H1 (cell line): ENCODE measurements at regions not wholly inside any gene's neighbourhood (a gene's known extent, or its start where the extent isn't known, plus 50 kb on each side); places are given as distances from the start of the nearest gene placed in this dataset.

Experiments
- CTCF ChIA-PET: fragments of 300-600 bp; sonication (Branson Sonifier 250); formaldehyde crosslinking; loops from one replicate; lab custom pipeline; 2021; ENCODE audit not compliant: partially characterized antibody; lab: Charles Lee
- POLR2A ChIA-PET: fragments of 300-600 bp; sonication (Branson Sonifier 250); formaldehyde crosslinking; loops from one replicate; lab custom pipeline; 2021; ENCODE audit warnings: inconsistent platforms; ENCODE audit not compliant: partially characterized antibody; lab: Charles Lee
- DNase-seq, 2 experiments: peaks; one replicate each; pipeline versions ENCODE4 v3.0.0 to v3.0.0-alpha.2; 2010 to 2022; ENCODE audit warnings: low spot score in 2 of 2, low read depth in 1 of 2, mixed read lengths in 1 of 2
- FAIRE-seq: peaks from 2 replicates; lab custom pipeline; 2011; peaks lifted over from hg19 to GRCh38; lab: Jason Lieb, UNC
- H2AFZ ChIP-seq: 2 replicates; pipeline ENCODE4 v1.8.1; 2012; ENCODE audit warnings: low read length, inconsistent platforms
- H2AK5ac ChIP-seq: 2 replicates; pipeline ENCODE4 v1.6.1; 2013; ENCODE audit warnings: low read depth, low read length
- H2BK120ac ChIP-seq: replicated peaks from 2 replicates; pipeline ENCODE3; 2013; ENCODE audit warnings: low read depth, low read length, inconsistent platforms
- H2BK12ac ChIP-seq: 2 replicates; pipeline ENCODE4 v1.6.1; 2013; ENCODE audit warnings: low read depth, low read length
- H2BK15ac ChIP-seq: 2 replicates; pipeline ENCODE4 v1.6.1; 2013; ENCODE audit warnings: low read length
- H2BK20ac ChIP-seq: 2 replicates; pipeline ENCODE4 v1.6.1; 2013; ENCODE audit warnings: low read length
- H2BK5ac ChIP-seq: 2 replicates; pipeline ENCODE4 v1.6.1; 2013; ENCODE audit warnings: low read depth, low read length
- H3K14ac ChIP-seq: 2 replicates; pipeline ENCODE4 v1.6.1; 2013; ENCODE audit warnings: inconsistent platforms; ENCODE audit not compliant: insufficient read length
- H3K18ac ChIP-seq: 2 replicates; pipeline ENCODE4 v1.6.1; 2013; ENCODE audit warnings: low read length; ENCODE audit errors: extremely low read depth
- H3K23ac ChIP-seq: 2 replicates; pipeline ENCODE4 v1.6.1; 2013; ENCODE audit warnings: inconsistent platforms; ENCODE audit not compliant: insufficient read length
- H3K23me2 ChIP-seq: 2 replicates; pipeline ENCODE4 v1.6.1; 2013; ENCODE audit warnings: low read depth, low read length
- H3K27ac ChIP-seq: 2 replicates; pipeline ENCODE4 v1.6.1; 2011; ENCODE audit warnings: low read depth, low read length, inconsistent platforms
- H3K27me3 ChIP-seq, 4 experiments: replicated peaks in 1 of 4; 1 replicate in 1 of 4; 2 replicates in 3 of 4; pipeline versions ENCODE4 v1.6.1 to v1.8.1; 2011 to 2013; ENCODE audit warnings: low read length in 3 of 4, mild to moderate bottlenecking in 3 of 4, inconsistent platforms in 2 of 4, mixed read lengths in 2 of 4, moderate library complexity in 1 of 4; ENCODE audit not compliant: control insufficient read depth in 3 of 4, insufficient read depth in 3 of 4; ENCODE audit errors: extremely low read depth in 1 of 4
- H3K36me3 ChIP-seq, 4 experiments: 2 replicates each; pipeline versions ENCODE4 v1.6.1 to v1.8.1; 2011 to 2013; ENCODE audit warnings: mild to moderate bottlenecking in 4 of 4, low read length in 3 of 4, moderate library complexity in 2 of 4, control low read depth in 1 of 4, inconsistent platforms in 1 of 4; ENCODE audit not compliant: insufficient read depth in 4 of 4, control insufficient read depth in 2 of 4
- H3K4ac ChIP-seq: replicated peaks from 2 replicates; pipeline ENCODE3; 2013; ENCODE audit warnings: low read length, low read depth, mixed read lengths, inconsistent platforms; ENCODE audit not compliant: insufficient read length
- H3K4me1 ChIP-seq, 4 experiments: replicated peaks in 1 of 4; 1 replicate in 1 of 4; 2 replicates in 3 of 4; pipeline versions ENCODE4 v1.6.1 to v1.8.1; 2011 to 2013; ENCODE audit warnings: low read length in 3 of 4, inconsistent platforms in 2 of 4, mixed read lengths in 1 of 4; ENCODE audit not compliant: insufficient read depth in 4 of 4, control insufficient read depth in 3 of 4
- H3K4me2 ChIP-seq, 2 experiments: 2 replicates each; pipeline versions ENCODE4 v1.6.1 to v1.8.1; 2011 to 2013; ENCODE audit warnings: low read depth in 2 of 2, low read length in 2 of 2, control low read depth in 1 of 2, inconsistent platforms in 1 of 2, mild to moderate bottlenecking in 1 of 2; ENCODE audit not compliant: insufficient read depth in 1 of 2
- H3K4me3 ChIP-seq, 4 experiments: fragments of 200-600, 300-600 bp in 1 of 4; sonication (generic), shearing (Covaris generic), sonication (Bioruptor Twin) in 1 of 4; 2 replicates each; pipeline versions ENCODE4 v1.5.1 to v1.8.1; 2011 to 2016; ENCODE audit warnings: low read length in 4 of 4, low read depth in 3 of 4, control low read depth in 2 of 4, inconsistent platforms in 2 of 4, mild to moderate bottlenecking in 2 of 4, mixed read lengths in 1 of 4, moderate library complexity in 1 of 4; ENCODE audit not compliant: insufficient read depth in 2 of 4; ENCODE audit errors: extremely low read depth in 1 of 4
- H3K56ac ChIP-seq: replicated peaks from 2 replicates; pipeline ENCODE3; 2013; ENCODE audit warnings: low read depth, mild to moderate bottlenecking, mixed read lengths, low read length, inconsistent platforms; ENCODE audit not compliant: insufficient read length
- H3K79me1 ChIP-seq: 2 replicates; pipeline ENCODE4 v1.6.1; 2013; ENCODE audit warnings: low read depth, low read length, control low read depth
- H3K79me2 ChIP-seq, 2 experiments: 2 replicates each; pipeline versions ENCODE4 v1.6.1 to v1.8.1; 2012 to 2013; ENCODE audit warnings: low read length in 2 of 2, mild to moderate bottlenecking in 2 of 2, inconsistent platforms in 1 of 2; ENCODE audit not compliant: insufficient read depth in 2 of 2, control insufficient read depth in 1 of 2
- H3K9ac ChIP-seq, 4 experiments: replicated peaks in 1 of 4; 1 replicate in 1 of 4; 2 replicates in 3 of 4; pipeline versions ENCODE4 v1.6.1 to v1.8.1; 2011 to 2013; ENCODE audit warnings: low read depth in 3 of 4, low read length in 3 of 4, control low read depth in 2 of 4, mild to moderate bottlenecking in 2 of 4, moderate library complexity in 2 of 4, inconsistent platforms in 1 of 4; ENCODE audit errors: extremely low read depth in 1 of 4
- H3K9me3 ChIP-seq, 2 experiments: 2 replicates each; pipeline versions ENCODE4 v1.6.1 to v1.8.1; 2012 to 2013; ENCODE audit warnings: mild to moderate bottlenecking in 2 of 2, moderate library complexity in 2 of 2, control low read depth in 1 of 2, inconsistent platforms in 1 of 2, low read depth in 1 of 2, low read length in 1 of 2, mixed read lengths in 1 of 2; ENCODE audit not compliant: insufficient read depth in 2 of 2
- H4K20me1 ChIP-seq, 2 experiments: replicated peaks in 1 of 2; 2 replicates each; pipeline versions ENCODE3 to v1.8.1; 2011 to 2013; ENCODE audit warnings: inconsistent platforms in 2 of 2, low read length in 2 of 2, mild to moderate bottlenecking in 1 of 2; ENCODE audit not compliant: insufficient read depth in 2 of 2, control insufficient read depth in 1 of 2
- H4K5ac ChIP-seq: 2 replicates; pipeline ENCODE4 v1.6.1; 2013; ENCODE audit warnings: low read length, low read depth, mixed read lengths, inconsistent platforms; ENCODE audit not compliant: insufficient read length
- H4K8ac ChIP-seq: 2 replicates; pipeline ENCODE4 v1.8.0; 2013; ENCODE audit warnings: mild to moderate bottlenecking, moderate library complexity, low read length, inconsistent platforms; ENCODE audit not compliant: insufficient read depth; ENCODE audit errors: extremely low read depth
- H4K91ac ChIP-seq: replicated peaks from 2 replicates; pipeline ENCODE3; 2013; ENCODE audit warnings: low read length, mixed read lengths, inconsistent platforms; ENCODE audit not compliant: insufficient read length
- CHD1 ChIP-seq: IDR thresholded peaks from 2 replicates; pipeline ENCODE4 v1.6.1; 2012; ENCODE audit warnings: low read depth, low read length, improper control_type of control experiment
- CHD2 ChIP-seq: IDR thresholded peaks from 2 replicates; pipeline ENCODE4 v1.6.1; 2012; ENCODE audit warnings: low read length, improper control_type of control experiment
- EGR1 ChIP-seq: IDR thresholded peaks from 2 replicates; pipeline ENCODE4 v1.6.1; 2011; ENCODE audit warnings: low read depth, low read length, borderline replicate concordance
- EZH2 ChIP-seq: fragments of 200-600 bp; sonication (generic); IDR thresholded peaks from 2 replicates; pipeline ENCODE4 v1.7.1; 2012; ENCODE audit warnings: low read depth, mild to moderate bottlenecking, moderate library complexity, low read length, inconsistent platforms; ENCODE audit not compliant: severe bottlenecking
- FOSL1 ChIP-seq: IDR thresholded peaks from 2 replicates; pipeline ENCODE4 v1.6.1; 2011; ENCODE audit warnings: mild to moderate bottlenecking, low read depth, low read length, moderate library complexity; ENCODE audit not compliant: insufficient read depth
- HDAC2 ChIP-seq, 2 experiments: fragments of 300-600 bp in 1 of 2; sonication (generic) in 1 of 2; IDR thresholded peaks; 2 replicates each; pipeline ENCODE4 v1.6.1; 2011 to 2012; ENCODE audit warnings: low read depth in 2 of 2, low read length in 2 of 2, mild to moderate bottlenecking in 2 of 2, moderate library complexity in 2 of 2, borderline replicate concordance in 1 of 2, inconsistent platforms in 1 of 2
- KDM4A ChIP-seq: IDR thresholded peaks from one replicate; pipeline ENCODE4 v1.7.1; 2012; ENCODE audit warnings: low read depth, mild to moderate bottlenecking, moderate library complexity, low read length, inconsistent platforms; ENCODE audit not compliant: severe bottlenecking
- POU5F1 ChIP-seq: IDR thresholded peaks from 2 replicates; pipeline ENCODE4 v1.6.1; 2011; ENCODE audit warnings: low read depth, mild to moderate bottlenecking, low read length, moderate library complexity
- RFX5 ChIP-seq: IDR thresholded peaks from 2 replicates; pipeline ENCODE4 v1.6.1; 2011; ENCODE audit warnings: low read depth, low read length, improper control_type of control experiment, borderline replicate concordance
- RXRA ChIP-seq: IDR thresholded peaks from 2 replicates; pipeline ENCODE4 v1.6.1; 2011; ENCODE audit warnings: low read depth, mild to moderate bottlenecking, low read length, moderate library complexity; ENCODE audit not compliant: insufficient read depth
- SRF ChIP-seq: IDR thresholded peaks from 2 replicates; pipeline ENCODE4 v1.6.1; 2011; ENCODE audit warnings: mild to moderate bottlenecking, low read depth, low read length, moderate library complexity
- TBP ChIP-seq: IDR thresholded peaks from 2 replicates; pipeline ENCODE4 v1.6.1; 2011; ENCODE audit warnings: low read depth, low read length, improper control_type of control experiment
- WGBS, 2 experiments: shearing (Covaris generic) in 1 of 2; methylation state at CpG; one replicate each; pipeline versions ENCODE4 v1.1.6 to v1.1.7; 2013 to 2015; ENCODE audit warnings: low lambda C conversion rate in 2 of 2, mixed read lengths in 2 of 2, inconsistent platforms in 1 of 2, low coverage in 1 of 2, missing lambda C conversion rate in 1 of 2; ENCODE audit not compliant: insufficient replicate concordance in 2 of 2, insufficient coverage in 1 of 2, insufficient read length in 1 of 2; ENCODE audit errors: extremely low coverage in 1 of 2, missing lambda C conversion rate in 1 of 2; 5-methylcytosine and 5-hydroxymethylcytosine counted together
- TF ChIP-seq, protein P1 (sequence below): IDR thresholded peaks from 2 replicates; pipeline ENCODE4 v1.6.1; 2012; ENCODE audit warnings: inconsistent platforms
- TF ChIP-seq, protein P2 (sequence below): IDR thresholded peaks from 2 replicates; pipeline ENCODE4 v1.6.1; 2011; ENCODE audit warnings: low read depth, mild to moderate bottlenecking, low read length; ENCODE audit not compliant: insufficient read depth

DNA sequence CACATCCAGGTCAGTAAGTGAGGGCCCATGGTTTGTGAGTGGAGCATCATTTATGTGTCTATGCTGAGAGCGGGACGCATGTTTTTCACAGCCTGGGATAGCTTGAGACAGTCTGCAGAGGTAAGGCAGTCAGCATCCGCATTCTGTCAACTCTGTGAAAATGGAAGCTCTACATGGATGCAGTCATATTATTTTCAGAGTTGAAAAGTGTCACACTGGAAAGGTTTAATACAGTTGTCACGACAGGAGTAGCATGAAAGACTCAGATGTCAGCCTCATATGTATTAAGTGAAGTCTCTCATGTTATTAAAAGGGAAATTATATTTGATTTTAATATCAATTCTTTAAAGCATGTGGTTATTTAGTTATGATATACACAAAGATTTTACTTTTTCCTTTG, 436.9 kb upstream of the GYPC start:
- 93% methylated on average over 4 of the region's 4 CpGs; no CpG with 5 or more reads in 1 of the 2 experiments for WGBS, 2 experiments
- Histone ChIP-seq H4K5ac (no peak overlapping the region), H3K14ac (no peak overlapping the region), H3K79me1 (no peaks in the 10 kb centered on the region), H3K27me3 (no peaks in the 10 kb centered on the region), H3K27ac (no peak overlapping the region), H3K79me2 (no peaks in the 10 kb centered on the region), H3K9ac (no peak overlapping the region), H2AFZ (no peak overlapping the region), H3K9me3 (no peaks in the 10 kb centered on the region), H3K4me2 (no peak overlapping the region), H4K91ac (no peak overlapping the region), H3K4me1 (no peaks in the 10 kb centered on the region), H2AK5ac (no peak overlapping the region), H4K8ac (no peak overlapping the region), H2BK120ac (no peak overlapping the region), H2BK20ac (no peak overlapping the region), H3K23ac (no peak overlapping the region), H3K18ac (no peak overlapping the region), H2BK12ac (no peak overlapping the region), H2BK5ac (no peak overlapping the region), H3K23me2 (no peaks in the 10 kb centered on the region), H4K20me1 (no peaks in the 10 kb centered on the region), H2BK15ac (no peak overlapping the region), H3K36me3 (no peaks in the 10 kb centered on the region), H3K56ac (no peak overlapping the region), H3K4ac (no peak overlapping the region), H3K4me3 (no peak overlapping the region)
- FAIRE-seq (no peak), DNase-seq (no peak)
- ChIA-PET POLR2A (no interaction called here), CTCF (interaction anchor here (1.6 kb wide), 1 partner anchor 12 kb away, joined by 3 read pairs; no protein-coding TSS in a partner anchor)
- no peak for TF ChIP-seq EGR1
- TF ChIP-seq, protein P1, sequence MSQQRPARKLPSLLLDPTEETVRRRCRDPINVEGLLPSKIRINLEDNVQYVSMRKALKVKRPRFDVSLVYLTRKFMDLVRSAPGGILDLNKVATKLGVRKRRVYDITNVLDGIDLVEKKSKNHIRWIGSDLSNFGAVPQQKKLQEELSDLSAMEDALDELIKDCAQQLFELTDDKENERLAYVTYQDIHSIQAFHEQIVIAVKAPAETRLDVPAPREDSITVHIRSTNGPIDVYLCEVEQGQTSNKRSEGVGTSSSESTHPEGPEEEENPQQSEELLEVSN = no peak
- TF ChIP-seq CHD1 = no peak
- TF ChIP-seq FOSL1 = no peak
- TF ChIP-seq SRF = no peak
- no peak for TF ChIP-seq EZH2
- TF ChIP-seq KDM4A = no peak
- no peak for TF ChIP-seq RFX5
- no peak for TF ChIP-seq RXRA
- TF ChIP-seq HDAC2 (IDR thresholded peaks at IDR 0.05; ENCODE audit: borderline replicate concordance in 1 of 2, low read depth in 2 of 2, low read length in 2 of 2) = no peak
- TF ChIP-seq TBP = no peak
- no peak for TF ChIP-seq CHD2
- TF ChIP-seq POU5F1 = no peak
- TF ChIP-seq, protein P2, sequence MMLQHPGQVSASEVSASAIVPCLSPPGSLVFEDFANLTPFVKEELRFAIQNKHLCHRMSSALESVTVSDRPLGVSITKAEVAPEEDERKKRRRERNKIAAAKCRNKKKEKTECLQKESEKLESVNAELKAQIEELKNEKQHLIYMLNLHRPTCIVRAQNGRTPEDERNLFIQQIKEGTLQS = no peak
